Activated CD4-positive, alpha-beta T cell treated with anti-CD3 and anti-CD28 coated beads, Interleukin-2, amount 50 U/mL, for 1 hour (primary cell): ENCODE measurements at regions not wholly inside any gene's neighbourhood (a gene's known extent, or its start where the extent isn't known, plus 50 kb on each side); places are given as distances from the start of the nearest gene placed in this dataset.

ENCODE experiments used
- DNase-seq: peaks from one replicate; pipeline ENCODE4 v3.0.0-alpha.2; 2020

- DNase-seq: no peak
Measured at GRCh38 chr2:121969766-121970639, 214.6 kb downstream of the TSN start.

GRCh38 chr2:121972203-121972602 is 216.8 kb downstream of the TSN start:
- DNase-seq: no peak

GRCh38 chr2:121974897-121975661 is 219.6 kb downstream of the TSN start:
- DNase-seq: peak; percentile 24

- DNase-seq: no peak
Measured at GRCh38 chr2:121976926-121977325, 221.5 kb downstream of the TSN start.

- no peak for DNase-seq
Measured at GRCh38 chr2:121977326-121977725, 221.9 kb downstream of the TSN start.

- DNase-seq: no peak
Measured at GRCh38 chr2:121992700-121993099, 237.2 kb downstream of the TSN start.

GRCh38 chr2:121993682-121994081 is 238.2 kb downstream of the TSN start:
- no peak for DNase-seq

GRCh38 chr2:121994238-121995206 is 239.1 kb downstream of the TSN start:
- DNase-seq: no peak

- DNase-seq: no peak
Measured at GRCh38 chr2:121998751-121999150, 243.3 kb downstream of the TSN start.

- DNase-seq: no peak
Measured at GRCh38 chr2:121999264-121999663, 243.8 kb downstream of the TSN start.

GRCh38 chr2:122000556-122001340 is 245.3 kb downstream of the TSN start:
- DNase-seq: no peak

- no peak for DNase-seq
Measured at GRCh38 chr2:122001441-122001874, 246.0 kb downstream of the TSN start.

GRCh38 chr2:122003196-122003940 is 247.9 kb downstream of the TSN start:
- no peak for DNase-seq

- DNase-seq: no peak
Measured at GRCh38 chr2:122007126-122007525, 251.7 kb downstream of the TSN start.

- DNase-seq: no peak
Measured at GRCh38 chr2:122007577-122007976, 252.1 kb downstream of the TSN start.

GRCh38 chr2:122009561-122009960 is 254.1 kb downstream of the TSN start:
- no peak for DNase-seq

GRCh38 chr2:122011493-122012270 is 256.2 kb downstream of the TSN start:
- no peak for DNase-seq

GRCh38 chr2:122018736-122019135 is 263.3 kb downstream of the TSN start:
- DNase-seq: no peak

- DNase-seq: no peak
Measured at GRCh38 chr2:122019724-122020123, 264.3 kb downstream of the TSN start.

GRCh38 chr2:122020377-122020776 is 264.9 kb downstream of the TSN start:
- no peak for DNase-seq
